ENCODE measurements at regions not wholly inside any gene's neighbourhood (a gene's known extent, or its start where the extent isn't known, plus 50 kb on each side); places are given as distances from the start of the nearest gene placed in this dataset.

DNA sequence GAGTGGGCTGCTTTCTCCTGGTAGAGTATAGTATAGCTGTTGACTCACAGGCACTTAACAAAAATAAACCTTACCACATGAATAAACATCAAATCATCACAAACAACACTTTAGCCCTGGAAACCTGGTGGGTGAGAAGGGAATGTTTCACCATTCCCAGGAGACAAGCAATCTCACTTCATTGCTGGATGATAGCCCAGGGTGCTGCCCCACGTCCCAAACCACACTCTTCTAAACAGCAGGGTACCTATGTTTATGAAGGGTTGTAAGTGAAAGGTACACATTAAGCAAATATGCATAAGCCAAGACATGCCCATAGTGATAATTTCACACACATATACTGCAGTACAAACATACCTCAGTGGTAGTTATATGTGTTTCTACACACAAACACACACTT, 276.2 kb downstream of the FGFR2 start:
- Histone ChIP-seq H4K20me1 (ENCODE audit: insufficient read depth) (no peaks in the 10 kb centered on the region), H3K4me2 (ENCODE audit: low read length) (no peak overlapping the region), H3K9me2 (ENCODE audit: insufficient read depth, low read length) (no peaks in the 10 kb centered on the region), H3K27me3 (ENCODE audit: insufficient read depth, low read depth, low read length) (peaks cover 3% of the 10 kb centered on the region), H3K27ac (ENCODE audit: low read length) (no peak overlapping the region), H3K9ac (ENCODE audit: low read length) (no peak overlapping the region), H3K4me3 (ENCODE audit: low read length) (no peak overlapping the region), H3F3A (ENCODE audit: insufficient read depth, low read length, poor library complexity, severe bottlenecking) (no peaks in the 10 kb centered on the region), H2AFZ (ENCODE audit: low read depth, low read length) (no peak overlapping the region), H3K36me3 (ENCODE audit: insufficient read depth, low read length) (no peaks in the 10 kb centered on the region), H3K79me2 (replicated peaks; ENCODE audit: insufficient read depth, low read length) (no peaks in the 10 kb centered on the region), H3K9me3 (ENCODE audit: low read length) (no peaks in the 10 kb centered on the region)
- TF ChIP-seq, protein P1, sequence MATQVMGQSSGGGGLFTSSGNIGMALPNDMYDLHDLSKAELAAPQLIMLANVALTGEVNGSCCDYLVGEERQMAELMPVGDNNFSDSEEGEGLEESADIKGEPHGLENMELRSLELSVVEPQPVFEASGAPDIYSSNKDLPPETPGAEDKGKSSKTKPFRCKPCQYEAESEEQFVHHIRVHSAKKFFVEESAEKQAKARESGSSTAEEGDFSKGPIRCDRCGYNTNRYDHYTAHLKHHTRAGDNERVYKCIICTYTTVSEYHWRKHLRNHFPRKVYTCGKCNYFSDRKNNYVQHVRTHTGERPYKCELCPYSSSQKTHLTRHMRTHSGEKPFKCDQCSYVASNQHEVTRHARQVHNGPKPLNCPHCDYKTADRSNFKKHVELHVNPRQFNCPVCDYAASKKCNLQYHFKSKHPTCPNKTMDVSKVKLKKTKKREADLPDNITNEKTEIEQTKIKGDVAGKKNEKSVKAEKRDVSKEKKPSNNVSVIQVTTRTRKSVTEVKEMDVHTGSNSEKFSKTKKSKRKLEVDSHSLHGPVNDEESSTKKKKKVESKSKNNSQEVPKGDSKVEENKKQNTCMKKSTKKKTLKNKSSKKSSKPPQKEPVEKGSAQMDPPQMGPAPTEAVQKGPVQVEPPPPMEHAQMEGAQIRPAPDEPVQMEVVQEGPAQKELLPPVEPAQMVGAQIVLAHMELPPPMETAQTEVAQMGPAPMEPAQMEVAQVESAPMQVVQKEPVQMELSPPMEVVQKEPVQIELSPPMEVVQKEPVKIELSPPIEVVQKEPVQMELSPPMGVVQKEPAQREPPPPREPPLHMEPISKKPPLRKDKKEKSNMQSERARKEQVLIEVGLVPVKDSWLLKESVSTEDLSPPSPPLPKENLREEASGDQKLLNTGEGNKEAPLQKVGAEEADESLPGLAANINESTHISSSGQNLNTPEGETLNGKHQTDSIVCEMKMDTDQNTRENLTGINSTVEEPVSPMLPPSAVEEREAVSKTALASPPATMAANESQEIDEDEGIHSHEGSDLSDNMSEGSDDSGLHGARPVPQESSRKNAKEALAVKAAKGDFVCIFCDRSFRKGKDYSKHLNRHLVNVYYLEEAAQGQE (IDR thresholded peaks at IDR 0.05; ENCODE audit: borderline replicate concordance), result no peak
- TF ChIP-seq SMC3 (conservative IDR thresholded peaks at IDR 0.05; ENCODE audit: poor library complexity) (no peak), MXI1 (conservative IDR thresholded peaks at IDR 0.05; ENCODE audit: poor library complexity, severe bottlenecking) (no peak), EP300 (conservative IDR thresholded peaks at IDR 0.05; ENCODE audit: poor library complexity, severe bottlenecking) (no peak), TAF1 (IDR thresholded peaks at IDR 0.05; ENCODE audit: low read depth) (no peak), EZH2 (IDR thresholded peaks at IDR 0.05; ENCODE audit: borderline replicate concordance, insufficient read depth, low read length, poor library complexity, severe bottlenecking) (no peak), RAD21 (conservative IDR thresholded peaks at IDR 0.05) (no peak)
- TF ChIP-seq, protein P2, sequence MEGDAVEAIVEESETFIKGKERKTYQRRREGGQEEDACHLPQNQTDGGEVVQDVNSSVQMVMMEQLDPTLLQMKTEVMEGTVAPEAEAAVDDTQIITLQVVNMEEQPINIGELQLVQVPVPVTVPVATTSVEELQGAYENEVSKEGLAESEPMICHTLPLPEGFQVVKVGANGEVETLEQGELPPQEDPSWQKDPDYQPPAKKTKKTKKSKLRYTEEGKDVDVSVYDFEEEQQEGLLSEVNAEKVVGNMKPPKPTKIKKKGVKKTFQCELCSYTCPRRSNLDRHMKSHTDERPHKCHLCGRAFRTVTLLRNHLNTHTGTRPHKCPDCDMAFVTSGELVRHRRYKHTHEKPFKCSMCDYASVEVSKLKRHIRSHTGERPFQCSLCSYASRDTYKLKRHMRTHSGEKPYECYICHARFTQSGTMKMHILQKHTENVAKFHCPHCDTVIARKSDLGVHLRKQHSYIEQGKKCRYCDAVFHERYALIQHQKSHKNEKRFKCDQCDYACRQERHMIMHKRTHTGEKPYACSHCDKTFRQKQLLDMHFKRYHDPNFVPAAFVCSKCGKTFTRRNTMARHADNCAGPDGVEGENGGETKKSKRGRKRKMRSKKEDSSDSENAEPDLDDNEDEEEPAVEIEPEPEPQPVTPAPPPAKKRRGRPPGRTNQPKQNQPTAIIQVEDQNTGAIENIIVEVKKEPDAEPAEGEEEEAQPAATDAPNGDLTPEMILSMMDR (IDR thresholded peaks at IDR 0.05; ENCODE audit: poor library complexity, severe bottlenecking), result no peak

DNA sequence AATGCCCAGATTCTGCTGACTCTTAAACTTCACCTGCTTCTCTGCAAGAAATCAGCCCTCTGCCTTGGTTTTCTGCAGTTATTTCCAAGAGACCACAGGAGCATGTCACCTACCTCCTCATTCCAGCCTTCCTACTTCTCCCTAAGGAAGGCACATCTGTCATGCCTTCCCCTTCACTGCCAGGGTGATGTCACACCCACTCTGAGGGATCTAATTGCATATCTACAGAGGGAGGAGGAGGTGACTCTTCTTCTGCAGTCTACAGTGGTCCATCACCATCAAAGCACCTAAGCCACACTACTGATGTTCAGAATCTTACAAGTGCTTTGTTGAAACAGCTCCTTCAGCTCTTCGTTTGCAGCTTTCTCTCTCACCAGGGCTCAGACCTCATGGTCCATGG, 275.5 kb downstream of the FGFR2 start:
- TF ChIP-seq, protein P1 (IDR thresholded peaks at IDR 0.05; ENCODE audit: borderline replicate concordance), result no peak
- TF ChIP-seq SMC3 (conservative IDR thresholded peaks at IDR 0.05; ENCODE audit: poor library complexity) (no peak), EP300 (conservative IDR thresholded peaks at IDR 0.05; ENCODE audit: poor library complexity, severe bottlenecking) (no peak), EZH2 (IDR thresholded peaks at IDR 0.05; ENCODE audit: borderline replicate concordance, insufficient read depth, low read length, poor library complexity, severe bottlenecking) (no peak), TAF1 (IDR thresholded peaks at IDR 0.05; ENCODE audit: low read depth) (no peak), POLR2AphosphoS5 (IDR thresholded peaks at IDR 0.05) (no peak), MXI1 (conservative IDR thresholded peaks at IDR 0.05; ENCODE audit: poor library complexity, severe bottlenecking) (no peak), RAD21 (conservative IDR thresholded peaks at IDR 0.05) (no peak)
- TF ChIP-seq, protein P2 (IDR thresholded peaks at IDR 0.05; ENCODE audit: poor library complexity, severe bottlenecking), result no peak

More for the DNA sequence above, 275.5 kb downstream of the FGFR2 start:
- H3K9me2 ChIP-seq (ENCODE audit: insufficient read depth, low read length), result no peaks in the 10 kb centered on the region
- H3K9ac ChIP-seq (ENCODE audit: low read length), result no peak overlapping the region
- H3K36me3 ChIP-seq (ENCODE audit: insufficient read depth, low read length), result no peaks in the 10 kb centered on the region
- H3K4me2 ChIP-seq (ENCODE audit: low read length), result no peak overlapping the region
- H3K79me2 ChIP-seq (replicated peaks; ENCODE audit: insufficient read depth, low read length), result no peaks in the 10 kb centered on the region
- no peaks in the 10 kb centered on the region for H4K20me1 ChIP-seq (ENCODE audit: insufficient read depth)
- H2AFZ ChIP-seq (ENCODE audit: low read depth, low read length), result no peak overlapping the region
- no peak overlapping the region for H3K4me3 ChIP-seq (ENCODE audit: low read length)
- no peaks in the 10 kb centered on the region for H3K9me3 ChIP-seq (ENCODE audit: low read length)
- no peaks in the 10 kb centered on the region for H3F3A ChIP-seq (ENCODE audit: insufficient read depth, low read length, poor library complexity, severe bottlenecking)
- no peak overlapping the region for H3K27ac ChIP-seq (ENCODE audit: low read length)
- H3K27me3 ChIP-seq (ENCODE audit: insufficient read depth, low read depth, low read length), result peaks cover 3% of the 10 kb centered on the region
